NCI-H2107 (cell line): ENCODE measurements at regions not wholly inside any gene's neighbourhood (a gene's known extent, or its start where the extent isn't known, plus 50 kb on each side); places are given as distances from the start of the nearest gene placed in this dataset.
A peak's percentile ranks its signal among the peaks of the same experiment; 100 is the strongest.
"Not testable (repeated sequence)": the region's sequence is repeated elsewhere in the genome, so short reads cannot be mapped to it uniquely, and the experiment has no call there.

Source experiments
- DNase-seq: peaks from one replicate; lab custom pipeline; 2025; lab: John Stamatoyannopoulos, UW

DNA sequence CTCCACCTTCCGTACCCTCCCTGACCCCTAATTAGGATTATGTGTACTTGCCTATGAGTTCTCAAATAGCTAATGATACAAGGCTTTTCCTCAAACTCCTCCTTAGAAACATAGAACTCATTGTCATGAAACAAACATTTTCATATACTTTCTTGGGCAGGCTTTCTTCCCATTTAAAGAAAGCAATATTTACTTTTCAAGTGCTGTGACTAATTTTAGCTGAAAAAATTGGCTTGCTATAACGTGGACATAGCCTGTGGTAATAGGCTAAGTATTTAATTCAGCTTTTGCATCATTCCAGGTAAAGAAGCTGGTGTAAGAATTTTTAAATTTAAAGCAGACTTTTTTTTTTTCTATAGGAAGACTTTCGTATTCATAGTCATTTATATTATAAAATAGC lies 208.7 kb downstream of the SOX2 start:
- DNase-seq = no peak

DNA sequence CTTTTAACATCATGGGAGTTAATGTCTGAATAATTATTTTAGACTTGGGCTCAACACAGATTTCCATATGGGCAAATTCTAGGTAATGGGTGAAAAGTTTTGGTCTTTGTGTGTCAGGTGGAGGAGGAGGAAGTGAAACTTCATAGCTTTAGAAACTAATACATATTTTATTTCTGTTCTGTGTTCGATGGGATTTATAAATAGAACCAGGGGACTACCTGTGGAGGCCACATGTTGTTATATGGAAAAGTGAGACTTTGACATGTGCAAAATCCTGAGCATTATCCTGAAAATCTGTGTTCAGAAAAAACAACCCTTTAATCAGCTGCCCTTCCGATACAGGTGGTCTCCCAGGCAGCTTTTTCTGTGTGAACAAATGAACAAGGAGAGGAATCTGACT lies 209.5 kb downstream of the SOX2 start:
- no peak for DNase-seq

DNA sequence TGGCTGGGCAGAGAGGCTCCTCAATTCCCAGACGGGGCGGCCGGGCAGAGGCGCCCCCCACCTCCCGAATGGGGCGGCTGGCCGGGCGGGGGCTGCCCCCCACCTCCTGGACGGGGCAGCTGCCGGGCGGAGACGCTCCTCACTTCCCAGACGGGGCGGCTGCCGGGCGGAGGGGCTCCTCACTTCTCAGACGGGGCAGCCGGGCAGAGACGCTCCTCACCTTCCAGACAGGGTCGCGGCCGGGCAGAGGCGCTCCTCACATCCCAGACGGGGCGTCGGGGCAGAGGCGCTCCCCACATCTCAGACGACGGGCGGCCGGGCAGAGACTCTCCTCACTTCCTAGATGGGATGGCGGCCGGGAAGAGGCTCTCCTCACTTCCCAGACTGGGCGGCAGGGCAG lies 214.1 kb downstream of the SOX2 start:
- DNase-seq = not testable (repeated sequence)

DNA sequence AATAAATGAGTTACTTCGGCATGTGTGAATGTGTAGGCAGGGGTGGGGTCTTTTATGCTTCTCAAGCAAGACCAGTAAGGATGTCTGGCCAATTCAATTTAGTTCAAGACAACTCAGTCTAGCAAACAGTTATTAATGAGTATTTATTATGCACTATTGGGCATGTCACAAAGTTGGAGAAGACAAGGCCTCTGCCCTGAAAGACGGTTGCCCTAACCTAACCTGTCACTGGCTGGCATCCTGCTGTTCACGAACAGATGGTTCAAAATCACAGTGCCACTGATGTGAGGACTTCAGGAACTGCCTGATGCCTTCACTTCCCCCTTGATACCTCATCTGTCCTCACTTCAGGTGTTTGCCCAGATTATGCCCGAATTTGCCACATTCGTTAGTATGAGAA lies 217.8 kb downstream of the SOX2 start:
- no peak for DNase-seq

DNA sequence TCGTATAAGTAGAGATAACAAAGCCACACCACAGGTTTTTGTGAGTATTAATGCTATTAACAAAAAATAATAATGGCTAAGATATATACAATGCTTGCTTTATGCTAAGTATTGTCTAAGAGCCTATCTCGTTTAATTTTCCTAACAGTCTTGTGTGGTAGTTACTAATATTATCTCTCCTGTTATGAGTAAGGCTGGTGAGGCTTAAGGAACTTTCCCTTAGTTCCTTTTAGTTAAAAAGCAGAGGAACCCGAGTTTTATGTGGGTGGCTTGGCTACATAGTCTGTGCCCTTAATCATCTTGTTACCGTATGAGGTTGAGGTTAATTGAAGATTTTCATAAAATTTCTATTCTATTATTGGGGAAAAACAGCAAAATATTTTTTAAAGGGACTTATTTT lies 218.4 kb downstream of the SOX2 start:
- no peak for DNase-seq

DNA sequence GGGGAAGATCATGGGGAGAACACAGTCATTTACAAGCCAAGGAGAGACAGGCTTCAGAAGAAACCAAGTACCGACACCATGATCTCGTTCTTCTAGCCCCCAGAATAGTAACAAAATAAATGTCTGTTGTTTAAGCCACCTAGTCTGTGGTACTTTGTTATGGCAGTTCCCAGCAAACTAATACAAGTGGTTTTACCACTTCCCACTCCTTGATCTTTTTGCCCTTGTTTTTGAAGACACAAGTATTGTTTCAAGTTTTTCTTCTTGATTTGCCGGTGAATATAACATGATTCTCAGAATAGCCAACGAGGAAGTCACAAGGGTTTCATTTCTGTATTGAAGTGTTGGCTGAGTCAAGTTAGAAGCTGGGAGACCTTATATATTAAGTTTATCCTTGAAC lies 220.3 kb downstream of the SOX2 start:
- DNase-seq = no peak

DNA sequence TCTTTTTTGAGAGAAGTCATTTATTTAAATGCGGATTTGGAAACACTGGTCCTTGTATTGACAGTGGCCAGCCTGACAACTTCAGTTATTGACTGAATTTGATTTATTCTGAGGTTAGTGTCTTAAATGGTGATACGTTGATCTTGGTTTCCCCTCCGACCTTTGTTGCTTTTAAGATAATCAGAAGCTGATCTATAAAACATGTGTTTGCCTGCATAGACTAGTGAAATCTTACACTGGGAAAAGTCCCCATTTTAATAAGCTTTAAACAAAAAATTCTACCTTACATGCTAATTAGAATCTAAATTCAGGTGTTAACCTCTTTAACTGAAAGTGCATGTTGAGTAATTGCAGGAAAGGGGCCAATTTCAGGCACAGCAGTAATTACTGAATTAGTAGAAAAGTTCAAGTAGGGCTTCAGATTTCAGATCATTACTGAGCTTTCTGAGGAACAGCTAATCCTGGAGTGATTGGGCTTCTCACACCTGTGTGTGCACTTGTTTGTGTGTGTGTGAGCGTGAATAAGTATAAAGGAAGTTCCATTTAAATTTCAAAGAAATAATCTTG lies 221.4 kb downstream of the SOX2 start:
- no peak for DNase-seq

DNA sequence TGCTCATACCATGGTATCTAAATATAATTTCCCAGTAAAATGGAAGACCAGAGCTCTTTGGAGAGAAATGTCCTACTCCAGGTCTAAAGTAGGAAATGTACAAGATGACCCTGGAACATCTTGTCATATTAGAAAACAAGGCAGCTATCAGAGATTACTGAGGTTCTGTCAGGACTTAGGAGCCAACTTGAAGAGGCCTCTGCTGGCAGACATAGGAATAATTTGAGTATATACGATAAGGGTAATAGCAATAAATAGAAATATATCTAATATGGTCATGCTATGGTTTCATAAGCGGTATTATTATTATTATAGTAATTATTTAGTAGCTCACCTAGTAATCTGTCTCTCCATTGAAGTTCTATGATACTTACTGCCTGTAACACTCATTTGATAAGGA lies 224.2 kb downstream of the SOX2 start:
- DNase-seq = no peak

DNA sequence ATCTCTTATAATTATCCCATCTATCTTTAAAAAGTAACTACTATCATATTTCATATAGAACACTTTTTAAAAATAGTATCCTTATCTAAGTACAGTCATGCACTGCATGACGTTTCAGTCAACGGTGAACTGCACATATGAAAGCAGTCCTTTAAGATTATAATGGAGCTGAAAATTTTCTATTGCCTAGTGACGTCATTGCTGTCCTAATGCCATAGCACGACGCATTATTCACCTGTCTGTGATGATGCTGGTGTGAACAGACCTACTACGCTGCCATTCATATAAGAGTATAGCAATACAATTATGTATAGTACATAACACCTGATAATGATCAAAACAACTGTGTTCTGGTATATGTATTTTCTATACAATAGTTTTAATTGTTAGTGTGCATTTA lies 225.0 kb downstream of the SOX2 start:
- no peak for DNase-seq

DNA sequence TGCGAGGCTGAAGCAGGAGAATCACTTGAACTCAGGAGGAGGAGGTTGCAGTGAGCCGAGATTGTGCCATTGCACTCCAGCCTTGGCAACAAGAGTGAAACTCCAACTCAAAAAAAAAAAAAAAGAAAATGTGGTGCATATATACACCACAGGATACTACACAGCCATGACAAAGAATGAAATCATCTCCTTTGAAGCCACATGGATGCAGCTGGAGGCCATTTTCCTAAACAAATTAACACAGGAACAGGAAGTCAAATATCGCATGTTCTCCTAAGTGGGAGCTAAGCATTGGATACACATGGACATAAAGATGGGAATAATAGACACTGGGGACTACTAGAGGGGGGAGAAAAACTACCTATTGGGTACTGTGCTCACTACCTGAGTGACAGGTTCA lies 226.9 kb downstream of the SOX2 start:
- not testable (repeated sequence) for DNase-seq

DNA sequence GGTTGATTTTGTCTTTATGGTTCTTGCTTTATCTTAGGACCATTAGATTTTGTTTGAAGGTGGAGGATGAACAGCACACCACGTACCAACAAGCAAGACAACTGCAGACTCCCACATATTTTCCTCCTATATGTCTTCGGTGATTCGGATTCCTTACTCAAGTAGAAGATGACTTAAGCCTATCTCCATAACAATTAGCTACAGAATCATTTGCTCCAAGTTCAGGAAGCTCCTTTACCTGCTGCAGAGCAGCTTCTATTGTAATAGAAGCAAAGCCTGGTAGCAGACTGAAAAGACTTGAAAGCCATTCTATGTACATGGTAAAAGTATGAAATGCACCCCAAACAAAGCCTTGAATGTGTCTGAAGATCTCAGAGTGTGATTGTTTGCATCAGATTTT lies 229.0 kb downstream of the SOX2 start:
- DNase-seq = no peak

DNA sequence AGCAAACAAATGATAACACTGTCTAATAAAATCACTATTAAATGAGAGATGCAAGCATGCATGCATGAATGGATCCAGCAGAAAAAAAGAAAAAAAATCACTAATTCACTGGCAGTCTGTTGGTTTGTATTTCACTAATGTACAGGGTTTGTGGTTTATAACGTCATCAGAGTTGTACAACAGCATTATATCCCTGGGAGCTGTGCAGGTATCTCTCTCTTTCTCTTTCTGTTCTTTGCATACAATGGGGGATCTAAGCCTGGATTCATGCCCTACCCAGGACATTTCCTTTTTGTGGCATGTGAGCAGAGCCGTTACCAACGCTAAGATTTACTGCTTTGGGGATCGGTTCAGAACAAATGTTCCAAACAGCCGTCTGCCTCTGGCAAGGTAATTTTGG lies 229.5 kb downstream of the SOX2 start:
- peak; percentile 31 for DNase-seq

DNA sequence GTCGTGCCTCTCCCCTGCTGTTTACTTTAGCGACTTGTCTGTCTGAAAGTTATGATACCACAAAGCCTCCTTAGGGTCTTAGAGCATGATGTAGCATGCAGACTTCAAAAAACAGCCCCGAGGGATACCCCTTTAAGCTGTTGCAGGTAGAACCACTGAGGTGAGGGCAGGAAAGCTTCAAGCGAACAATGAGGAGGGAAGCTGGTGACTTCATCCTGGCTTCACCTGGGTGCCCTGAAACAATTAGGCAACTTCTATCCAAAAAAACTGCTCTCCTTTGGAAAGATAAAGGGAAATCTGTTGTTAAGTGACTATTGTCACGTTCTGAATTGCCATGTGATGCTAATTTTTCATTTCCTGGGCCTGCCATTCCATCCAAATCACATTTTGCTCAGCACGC lies 231.6 kb downstream of the SOX2 start:
- DNase-seq = no peak

DNA sequence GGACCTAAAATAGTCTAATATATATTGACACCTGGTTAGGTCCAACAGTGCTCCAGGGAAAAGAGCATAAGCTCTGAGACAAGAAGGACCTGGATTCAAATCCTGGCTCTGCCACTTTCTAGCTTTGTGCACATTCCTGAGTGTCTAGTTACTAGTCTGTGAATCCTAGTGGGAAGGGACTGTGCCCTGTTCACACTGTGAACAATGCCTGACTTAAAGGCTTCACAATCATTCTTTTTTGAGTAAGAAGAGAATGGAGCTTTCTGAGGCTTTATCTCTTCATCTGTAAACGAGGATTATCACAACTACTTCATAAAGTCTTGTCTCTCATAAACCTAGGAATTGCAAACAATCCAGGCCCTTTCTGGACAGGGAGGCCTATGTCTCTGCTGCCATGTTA lies 235.9 kb downstream of the SOX2 start:
- DNase-seq = no peak

DNA sequence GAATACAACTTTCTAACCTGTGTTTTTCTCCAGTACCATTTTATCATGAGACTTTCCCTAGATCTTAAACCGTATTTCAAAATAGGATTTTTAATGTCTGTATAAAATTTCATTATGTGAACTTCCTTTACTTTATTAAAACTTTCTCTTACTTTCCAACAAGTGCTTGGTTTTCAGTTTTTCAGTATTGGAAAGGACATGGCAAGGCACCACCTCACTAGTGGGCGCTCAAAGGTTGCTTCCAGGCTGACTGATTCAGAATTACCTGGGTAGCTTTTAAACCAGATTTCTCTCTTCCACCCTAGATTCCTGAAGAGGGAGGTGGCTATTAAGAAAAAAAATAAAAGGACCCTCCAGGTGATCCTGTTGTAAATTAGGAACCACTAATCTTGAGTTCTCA lies 236.6 kb downstream of the SOX2 start:
- no peak for DNase-seq

DNA sequence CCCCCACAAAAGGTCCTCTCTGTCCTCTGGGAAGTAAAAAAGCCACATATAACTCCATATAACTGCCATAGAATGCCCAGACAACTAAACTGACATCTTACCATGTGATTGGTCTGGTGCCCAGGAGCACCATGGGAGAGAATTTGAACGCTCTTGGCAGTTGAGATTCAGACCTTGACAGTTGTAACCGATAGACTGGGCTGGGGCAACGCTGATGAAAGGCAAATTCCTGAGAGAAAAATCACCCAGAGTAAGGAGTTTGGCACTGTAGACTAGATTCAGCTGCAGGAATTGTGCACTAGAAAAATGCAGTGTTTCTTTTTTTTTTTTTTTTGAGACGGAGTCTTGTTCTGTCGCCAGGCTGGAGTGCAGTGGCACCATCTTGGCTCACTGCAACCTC lies 240.5 kb downstream of the SOX2 start:
- no peak for DNase-seq

DNA sequence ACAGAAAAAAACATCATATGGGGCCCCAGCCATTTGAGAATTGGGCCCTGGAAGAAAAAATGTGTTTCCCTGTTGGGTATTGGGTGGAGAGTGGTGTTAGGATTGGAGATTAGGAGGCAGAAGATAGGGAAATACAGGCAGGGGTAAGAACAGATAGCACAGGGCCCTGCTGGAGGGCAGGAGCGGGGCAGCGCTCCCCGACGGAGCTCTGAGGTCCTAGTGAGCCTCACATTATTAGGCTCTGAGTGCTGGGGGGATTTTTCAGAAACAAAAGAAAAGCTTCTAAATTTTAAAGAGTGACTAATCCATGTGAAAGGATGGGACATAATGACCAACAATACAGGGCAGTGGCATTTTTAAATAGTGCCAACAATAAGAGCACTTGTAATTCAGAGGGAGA lies 241.2 kb downstream of the SOX2 start:
- no peak for DNase-seq

DNA sequence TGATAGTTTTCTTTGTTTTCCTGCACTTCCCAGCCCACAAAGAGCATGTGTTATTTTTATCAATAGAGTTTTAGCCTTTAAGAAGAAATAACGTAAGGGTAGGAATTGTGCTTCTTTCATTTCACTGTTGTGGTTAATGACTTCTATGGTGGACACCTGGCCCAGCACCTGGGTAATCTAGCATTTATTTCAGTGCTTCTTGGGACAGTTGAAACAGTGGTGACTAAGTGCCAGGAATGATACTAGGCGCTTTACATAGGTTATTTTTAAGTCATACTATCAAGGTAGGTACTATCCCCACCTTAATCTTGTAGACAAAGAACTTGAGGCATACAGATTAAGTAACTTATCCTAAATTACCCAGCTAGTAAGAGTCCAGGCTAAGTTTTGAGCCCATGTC lies 243.8 kb downstream of the SOX2 start:
- no peak for DNase-seq

DNA sequence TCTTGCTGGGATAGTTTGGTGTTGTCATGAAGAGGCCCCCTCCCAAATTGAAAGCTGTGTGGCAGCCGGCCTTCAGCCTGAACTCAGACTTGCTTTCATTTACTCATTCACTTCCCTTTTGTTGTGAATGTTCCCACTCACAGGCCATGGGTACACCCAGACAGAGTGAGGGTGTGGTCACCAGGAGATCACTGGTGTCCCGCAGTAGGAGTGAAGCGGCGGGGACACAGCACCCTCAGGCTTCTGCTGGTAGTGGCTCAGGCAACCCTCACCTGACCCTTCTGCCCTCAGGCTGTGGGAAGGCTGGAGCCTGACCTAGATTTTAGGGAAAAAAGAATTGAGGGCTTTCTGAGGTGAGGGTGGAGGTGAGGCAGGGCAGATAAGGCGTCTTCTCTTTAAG lies 244.4 kb downstream of the SOX2 start:
- DNase-seq = no peak

DNA sequence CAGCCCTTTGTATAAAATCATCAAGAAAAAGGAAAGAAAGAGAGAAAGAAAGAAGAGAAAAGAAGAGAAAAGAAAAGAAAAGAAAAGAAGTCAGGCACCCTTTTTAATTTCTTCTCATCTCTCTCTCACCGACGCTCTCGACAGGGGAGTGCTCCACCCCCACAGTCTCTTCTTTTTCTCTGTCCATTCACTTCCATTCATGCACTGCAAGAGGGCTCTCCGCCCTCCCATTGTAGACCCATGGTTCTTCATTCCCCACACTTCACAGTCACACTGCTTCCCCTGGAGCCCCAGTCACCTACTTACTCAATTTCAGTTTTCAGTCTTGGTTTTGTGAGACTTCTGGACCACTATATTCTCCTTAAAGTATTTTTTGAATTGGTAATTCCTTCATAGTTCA lies 254.7 kb downstream of the SOX2 start:
- no peak for DNase-seq

DNA sequence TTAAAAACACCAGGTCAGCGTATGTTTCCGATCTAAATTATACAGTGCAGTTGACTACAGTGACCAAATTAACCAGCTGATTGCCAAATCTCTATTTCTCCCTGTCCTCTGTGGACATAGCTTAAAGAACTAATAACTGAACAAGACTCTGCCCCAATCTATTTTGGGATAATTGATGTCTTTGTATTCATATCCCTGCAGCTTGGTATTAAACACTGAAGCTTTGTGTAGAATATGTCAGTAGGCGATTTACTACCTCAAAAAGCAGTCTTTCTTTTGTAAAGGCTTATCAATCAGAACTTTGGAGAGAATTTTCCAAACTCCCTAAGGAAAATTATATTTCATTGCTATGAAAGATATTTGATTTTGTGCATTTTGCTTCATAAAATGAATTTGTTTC lies 258.2 kb downstream of the SOX2 start:
- no peak for DNase-seq

DNA sequence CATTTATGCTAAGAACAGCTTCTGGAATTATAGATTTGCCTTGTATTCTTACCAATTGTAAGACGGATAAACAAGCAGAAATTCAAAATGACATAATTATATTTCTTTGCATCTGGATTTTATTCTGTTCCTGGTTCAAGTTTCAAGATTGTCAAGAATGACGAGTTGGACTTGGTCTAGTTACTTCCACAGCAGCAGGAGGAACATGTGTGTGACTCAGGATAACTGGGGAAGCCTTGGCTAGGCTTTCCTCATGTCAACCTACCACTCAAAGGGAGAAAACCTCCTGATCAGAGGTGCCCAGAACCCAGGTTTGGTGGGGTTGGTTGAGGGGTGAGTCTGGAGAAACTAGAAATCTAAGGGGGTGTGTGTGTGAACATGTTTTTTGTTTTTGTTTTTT lies 259.7 kb downstream of the SOX2 start:
- no peak for DNase-seq

DNA sequence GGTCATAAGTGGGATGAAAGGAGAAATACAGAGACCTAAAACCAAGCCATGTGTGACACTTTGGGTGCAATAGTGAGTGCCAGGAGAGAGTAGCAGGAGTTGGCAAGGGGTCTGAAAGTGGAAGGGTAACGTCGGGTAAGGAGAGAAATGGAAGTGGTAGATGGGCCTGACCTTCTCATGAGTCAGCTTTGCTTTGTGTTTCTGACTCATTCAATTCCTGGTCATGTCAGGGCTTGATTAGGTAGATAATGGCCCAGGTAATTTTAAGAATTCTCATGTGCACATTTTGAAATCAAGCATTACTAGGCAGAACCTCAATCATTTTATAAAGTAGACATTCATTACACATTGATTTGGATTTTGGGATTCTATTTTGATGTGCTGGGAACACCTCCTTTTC lies 262.5 kb downstream of the SOX2 start:
- DNase-seq = no peak

DNA sequence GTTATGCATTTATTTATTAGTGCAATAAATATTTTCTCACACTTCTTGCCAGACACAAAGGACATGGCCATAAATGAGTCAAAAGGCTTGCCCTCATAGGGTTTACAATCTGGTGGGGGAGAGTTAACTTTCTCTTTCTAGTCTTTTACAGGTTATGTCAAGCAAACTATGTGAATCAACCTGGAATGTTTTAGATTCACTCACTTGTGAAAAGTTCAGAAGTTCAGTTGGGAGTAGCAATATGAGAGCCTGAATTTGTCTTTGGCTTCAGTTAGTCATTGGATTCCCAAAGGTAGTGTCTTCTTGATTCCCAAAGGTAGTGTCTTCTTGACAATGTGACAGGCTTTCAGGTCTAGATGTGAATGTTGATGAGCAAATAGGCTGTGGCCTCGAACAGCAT lies 264.8 kb downstream of the SOX2 start:
- no peak for DNase-seq

DNA sequence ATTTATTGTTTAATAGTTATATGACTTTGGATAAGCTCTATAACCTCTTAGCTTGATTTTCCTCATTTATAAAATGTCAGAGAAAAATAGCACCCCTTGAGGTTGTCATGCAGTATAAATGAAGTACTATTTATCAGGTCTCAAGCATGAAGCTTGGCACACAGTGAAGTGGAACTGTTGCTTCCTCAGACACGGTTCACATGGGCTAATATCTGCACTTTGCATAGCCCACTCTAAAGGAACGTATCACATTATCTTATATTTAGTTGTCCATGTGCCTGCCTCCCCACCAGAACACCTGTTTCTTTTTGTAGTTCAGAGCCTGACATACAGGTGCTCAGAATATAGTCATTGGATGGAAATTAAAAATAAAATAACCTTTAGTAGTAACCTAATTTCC lies 273.7 kb downstream of the SOX2 start:
- DNase-seq = no peak
